Ovary (tissue), 1 donor: ENCODE measurements at regions not wholly inside any gene's neighbourhood (a gene's known extent, or its start where the extent isn't known, plus 50 kb on each side); places are given as distances from the start of the nearest gene placed in this dataset.
"Not testable (repeated sequence)": the region's sequence is repeated elsewhere in the genome, so short reads cannot be mapped to it uniquely, and the experiment has no call there.

Experiments used
- EP300 ChIP-seq: sonication (generic); formaldehyde crosslinking; IDR thresholded peaks from one replicate; pipeline ENCODE4 v1.6.1; 2017; ENCODE audit warnings: antibody characterized with exemption
- POLR2A ChIP-seq: fragments of 450-650 bp; IDR thresholded peaks from one replicate; pipeline ENCODE4 v1.6.1; 2017; ENCODE audit warnings: antibody characterized with exemption, mild to moderate bottlenecking, moderate library complexity

DNA sequence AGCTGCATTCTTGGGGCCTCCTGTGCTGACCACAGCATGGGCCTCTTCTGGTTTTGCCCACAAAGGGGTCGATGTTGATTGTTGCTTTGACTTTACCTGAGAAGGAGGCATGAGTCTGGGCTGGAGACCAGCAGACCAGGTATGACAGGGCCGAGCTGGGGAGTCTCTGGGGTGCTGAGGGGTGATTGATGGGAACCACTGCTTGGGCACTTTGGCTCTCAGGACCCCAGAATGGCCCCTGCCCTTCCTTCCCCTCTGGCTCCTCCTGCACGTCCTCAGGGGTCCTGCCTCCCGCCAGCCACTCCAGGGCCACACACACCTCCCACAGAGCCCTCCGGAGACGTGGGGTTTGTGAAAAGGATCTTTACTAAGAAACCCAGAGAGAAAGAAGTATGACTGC lies 70.0 kb downstream of the TMEM121 start:
- not testable (repeated sequence) for TF ChIP-seq POLR2A, EP300
